Adipocyte (in vitro differentiated cells): ENCODE measurements at regions not wholly inside any gene's neighbourhood (a gene's known extent, or its start where the extent isn't known, plus 50 kb on each side); places are given as distances from the start of the nearest gene placed in this dataset.
"Not testable (repeated sequence)": the region's sequence is repeated elsewhere in the genome, so short reads cannot be mapped to it uniquely, and the experiment has no call there.

Experiments
- DNase-seq: peaks from one replicate; pipeline ENCODE4 v3.0.0-alpha.2; 2015; ENCODE audit warnings: low read depth
- H3K27me3 ChIP-seq: replicated peaks from 2 replicates; pipeline ENCODE4 v1.7.0; 2013; ENCODE audit warnings: mild to moderate bottlenecking, low read length, moderate library complexity; ENCODE audit not compliant: control insufficient read depth, insufficient read depth
- H3K36me3 ChIP-seq: 2 replicates; pipeline ENCODE4 v1.7.0; 2013; ENCODE audit warnings: low read length, mild to moderate bottlenecking, moderate library complexity; ENCODE audit not compliant: control insufficient read depth, insufficient read depth, severe bottlenecking
- H3K4me1 ChIP-seq: 2 replicates; pipeline ENCODE4 v1.7.0; 2013; ENCODE audit warnings: mild to moderate bottlenecking, low read length, moderate library complexity; ENCODE audit not compliant: control insufficient read depth, insufficient read depth
- H3K4me3 ChIP-seq: 2 replicates; pipeline ENCODE4 v1.7.0; 2013; ENCODE audit warnings: mild to moderate bottlenecking, low read length, moderate library complexity
- H3K9ac ChIP-seq: 2 replicates; pipeline ENCODE4 v1.7.0; 2013; ENCODE audit warnings: mild to moderate bottlenecking, low read length, moderate library complexity
- H3K9me3 ChIP-seq: 2 replicates; pipeline ENCODE4 v1.7.0; 2013; ENCODE audit warnings: mild to moderate bottlenecking, low read length, moderate library complexity; ENCODE audit not compliant: control insufficient read depth

DNA sequence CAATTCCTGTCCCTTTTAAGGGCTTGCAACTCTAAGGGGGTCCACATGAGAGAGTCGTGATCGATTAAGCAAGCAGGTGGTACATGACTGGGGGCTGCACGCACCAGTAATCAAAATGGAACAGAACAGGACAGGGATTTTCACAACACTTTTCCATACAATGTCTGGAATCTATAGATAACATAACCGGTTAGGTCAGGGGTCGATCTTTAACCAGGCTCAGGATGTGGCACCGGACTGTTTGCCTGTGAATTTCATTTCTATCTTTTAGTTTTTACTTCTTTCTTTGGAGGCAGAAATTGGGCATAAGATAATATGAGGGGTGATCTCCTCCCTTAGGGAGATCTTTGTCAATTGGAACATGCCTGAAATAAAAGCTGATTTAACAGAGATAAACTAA lies 370.1 kb downstream of the IPMK start:
- peaks cover 4% of the 10 kb centered on the region for H3K9me3 ChIP-seq
- H3K36me3 ChIP-seq = no peaks in the 10 kb centered on the region
- DNase-seq = no peak

DNA sequence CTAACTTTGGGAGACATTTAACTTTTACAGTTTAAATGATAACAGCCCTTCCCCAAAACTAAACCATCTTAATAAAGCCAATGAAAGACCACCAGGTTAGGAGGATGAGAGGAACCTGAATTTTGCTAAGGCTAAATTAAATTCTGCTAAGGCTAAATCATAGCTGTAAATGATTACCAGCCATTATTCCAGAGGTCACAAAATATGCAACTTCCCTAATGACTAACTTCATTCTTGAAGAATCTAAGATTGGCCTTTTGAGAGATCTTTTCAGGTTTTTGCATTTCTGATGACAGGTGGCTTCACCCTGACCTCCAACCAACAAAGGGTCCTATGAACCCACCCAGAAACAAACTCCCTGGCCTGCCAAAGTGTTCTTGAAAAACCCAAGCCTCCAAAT lies 373.3 kb downstream of the IPMK start:
- H3K4me3 ChIP-seq = no peak overlapping the region
- no peaks in the 10 kb centered on the region for H3K27me3 ChIP-seq
- no peaks in the 10 kb centered on the region for H3K4me1 ChIP-seq
- H3K9me3 ChIP-seq = no peaks in the 10 kb centered on the region
- no peaks in the 10 kb centered on the region for H3K36me3 ChIP-seq
- no peak overlapping the region for H3K9ac ChIP-seq
- DNase-seq = no peak

More for the DNA sequence above, 370.1 kb downstream of the IPMK start:
- Histone ChIP-seq H3K27me3 (no peaks in the 10 kb centered on the region), H3K4me3 (no peak overlapping the region), H3K9ac (no peak overlapping the region), H3K4me1 (no peaks in the 10 kb centered on the region)

DNA sequence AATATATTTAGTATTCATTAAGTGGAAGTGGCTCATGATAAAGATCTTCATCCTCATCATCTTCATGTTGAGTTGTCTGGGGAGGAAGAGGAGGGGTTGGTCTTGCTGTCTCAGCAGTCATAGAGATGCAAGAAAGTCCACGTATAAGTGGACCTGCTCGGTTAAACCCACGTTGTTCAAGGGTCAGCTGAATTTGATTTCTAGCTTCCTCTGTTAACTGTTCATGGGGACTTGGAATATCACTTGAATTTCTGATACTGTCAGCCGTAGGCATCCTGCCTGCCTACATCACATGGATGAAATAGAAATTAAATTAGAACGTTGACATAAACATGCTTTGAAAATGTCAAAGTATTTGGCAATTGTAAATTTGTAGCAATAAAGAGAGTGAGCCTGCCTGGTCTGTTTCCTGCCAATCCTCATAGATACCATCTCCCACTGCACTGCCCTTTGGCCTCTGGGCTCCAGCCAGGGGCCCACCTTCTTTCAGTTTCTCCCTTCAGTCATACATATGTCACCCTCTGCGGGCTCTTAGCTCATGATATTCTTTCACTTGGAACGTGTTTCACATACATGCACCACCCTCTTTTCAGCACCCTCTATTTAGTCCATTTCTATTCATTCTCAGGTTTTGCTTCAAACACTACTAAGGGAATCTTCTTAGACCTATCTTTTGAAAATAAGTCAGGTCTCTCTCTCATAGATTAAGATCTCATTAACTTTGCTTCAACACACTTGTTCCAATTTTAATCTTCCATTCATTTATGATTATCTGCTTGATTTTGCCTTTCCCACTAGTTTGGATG lies 376.3 kb downstream of the IPMK start:
- no peak overlapping the region for H3K9ac ChIP-seq
- H3K4me3 ChIP-seq = no peak overlapping the region
- H3K27me3 ChIP-seq = no peaks in the 10 kb centered on the region
- H3K36me3 ChIP-seq = no peaks in the 10 kb centered on the region
- H3K9me3 ChIP-seq = no peaks in the 10 kb centered on the region
- no peaks in the 10 kb centered on the region for H3K4me1 ChIP-seq
- DNase-seq = no peak

DNA sequence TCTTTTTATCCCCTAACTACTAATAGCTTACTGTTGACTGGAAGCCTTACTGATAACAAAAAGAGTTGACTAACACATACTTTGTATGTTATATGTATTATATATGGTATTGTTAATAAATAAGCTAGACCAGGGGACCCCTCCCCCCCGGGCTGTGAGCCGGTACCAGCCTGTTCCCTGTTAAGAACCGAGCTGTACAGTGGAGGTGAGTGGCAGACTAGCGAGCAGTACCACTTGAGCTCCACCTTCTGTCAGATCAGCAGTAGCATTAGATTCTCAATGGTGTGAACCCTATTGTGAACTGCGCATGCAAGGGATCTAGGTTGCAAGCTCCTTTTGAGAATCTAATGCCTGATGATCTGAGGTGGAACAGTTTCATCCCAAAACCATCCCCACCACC lies 377.0 kb downstream of the IPMK start:
- no peaks in the 10 kb centered on the region for H3K36me3 ChIP-seq
- no peaks in the 10 kb centered on the region for H3K27me3 ChIP-seq
- no peak for DNase-seq
- H3K4me3 ChIP-seq = no peak overlapping the region
- no peaks in the 10 kb centered on the region for H3K4me1 ChIP-seq
- no peaks in the 10 kb centered on the region for H3K9me3 ChIP-seq
- H3K9ac ChIP-seq = no peak overlapping the region

DNA sequence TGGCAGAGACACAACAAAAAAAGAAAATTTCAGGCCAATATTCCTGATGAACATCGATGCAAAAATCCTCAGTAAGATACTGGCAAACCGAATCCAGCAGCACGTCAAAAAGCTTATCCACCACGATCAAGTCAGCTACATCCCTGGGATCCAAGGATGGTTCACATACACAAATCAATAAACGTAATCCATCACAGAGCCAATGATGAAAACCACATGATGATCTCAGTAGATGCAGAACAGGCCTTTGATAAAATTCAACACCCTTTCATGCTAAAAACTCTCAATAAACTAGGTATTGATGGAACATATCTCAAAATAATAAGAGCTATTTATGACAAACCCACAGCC lies 382.1 kb downstream of the IPMK start:
- not testable (repeated sequence) for H3K4me3 ChIP-seq, H3K9me3 ChIP-seq, H3K36me3 ChIP-seq, H3K9ac ChIP-seq, H3K4me1 ChIP-seq, DNase-seq, H3K27me3 ChIP-seq

DNA sequence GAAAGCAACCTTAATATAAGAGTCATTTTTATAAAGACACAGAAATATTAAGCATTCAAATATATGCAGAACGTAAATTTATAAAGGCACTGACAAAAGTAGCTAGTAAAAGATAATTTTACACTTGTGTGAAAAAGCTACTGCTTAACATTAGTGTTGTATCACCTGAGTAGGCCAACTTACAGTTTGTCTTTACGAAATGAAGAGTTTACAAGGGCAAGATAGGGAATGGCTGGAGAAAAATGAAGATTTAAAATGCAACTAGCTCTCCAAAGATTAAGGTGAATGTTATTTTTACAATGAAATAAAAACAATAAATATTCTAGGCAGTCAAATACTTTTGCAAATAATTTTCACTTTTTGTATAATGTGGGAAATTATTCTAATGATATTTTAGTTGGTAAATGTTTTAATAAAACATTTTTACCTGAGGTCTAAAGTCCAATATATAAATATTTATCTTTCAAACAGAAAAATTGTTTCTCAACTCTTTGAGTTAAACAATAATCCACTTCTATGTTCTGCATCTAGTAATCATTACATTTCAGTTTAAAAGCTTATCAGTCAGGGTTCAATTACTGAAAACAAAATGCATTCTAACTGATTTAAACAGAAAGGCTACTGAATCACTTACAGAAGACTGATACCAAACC lies 382.6 kb downstream of the IPMK start:
- no peaks in the 10 kb centered on the region for H3K9me3 ChIP-seq
- no peak for DNase-seq
- H3K27me3 ChIP-seq = no peaks in the 10 kb centered on the region
- H3K4me3 ChIP-seq = no peak overlapping the region
- no peaks in the 10 kb centered on the region for H3K4me1 ChIP-seq
- no peak overlapping the region for H3K9ac ChIP-seq
- H3K36me3 ChIP-seq = no peaks in the 10 kb centered on the region

DNA sequence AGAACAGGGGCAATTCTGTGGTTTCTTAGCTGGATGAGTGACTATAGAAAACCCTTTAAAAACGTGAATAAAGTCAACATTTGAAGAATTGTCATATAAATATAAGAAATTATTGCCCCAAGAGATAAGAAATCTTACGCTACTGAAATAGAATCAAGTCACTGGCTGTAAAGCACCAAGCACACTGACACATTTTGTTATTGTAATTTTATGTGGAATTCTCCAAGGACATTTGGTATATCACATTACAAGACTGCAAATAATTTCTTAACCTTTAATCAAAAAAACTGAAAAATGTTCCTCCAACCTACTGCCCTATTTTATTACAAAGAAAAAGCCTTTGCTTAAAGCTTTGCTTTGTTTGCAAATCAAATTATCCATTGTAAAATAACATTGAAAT lies 383.3 kb downstream of the IPMK start:
- no peaks in the 10 kb centered on the region for H3K9me3 ChIP-seq
- H3K27me3 ChIP-seq = no peaks in the 10 kb centered on the region
- DNase-seq = no peak
- no peaks in the 10 kb centered on the region for H3K4me1 ChIP-seq
- H3K36me3 ChIP-seq = no peaks in the 10 kb centered on the region
- H3K4me3 ChIP-seq = no peak overlapping the region
- H3K9ac ChIP-seq = no peak overlapping the region

DNA sequence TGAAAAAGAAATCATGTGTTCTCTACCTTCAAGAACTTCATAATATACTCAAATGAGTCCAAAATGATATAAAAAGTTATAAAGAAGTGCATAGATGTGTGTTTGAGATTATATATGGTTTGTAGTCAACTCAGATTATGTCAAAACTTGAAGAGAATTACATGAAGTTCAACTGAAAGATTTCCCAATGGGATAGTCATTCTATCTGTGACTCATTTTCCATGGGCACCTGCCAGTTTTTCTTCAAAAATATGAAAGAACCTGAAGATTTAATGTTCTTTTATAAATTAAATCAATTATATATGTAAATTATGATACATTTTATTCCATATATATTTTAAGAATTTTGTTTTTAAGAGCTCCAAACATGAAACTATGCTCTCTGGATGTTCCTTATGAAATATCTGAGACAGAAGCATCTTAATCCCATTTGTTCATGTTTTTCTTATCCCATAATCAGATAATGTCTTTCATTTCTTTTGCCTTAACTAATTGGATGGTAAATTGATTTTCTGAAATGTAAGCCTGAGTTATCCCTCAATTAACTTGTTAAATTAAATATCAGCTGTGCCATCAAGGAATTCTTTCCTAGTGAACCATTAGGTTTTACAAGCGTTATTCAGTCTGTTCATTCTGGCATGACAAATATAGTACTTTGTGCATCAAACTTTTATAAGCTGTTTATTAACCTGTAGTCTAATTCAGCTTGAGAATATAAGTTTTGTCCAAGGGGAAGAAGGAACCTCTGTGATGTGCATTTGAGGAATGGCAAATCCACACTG lies 387.1 kb downstream of the IPMK start:
- H3K4me3 ChIP-seq = no peak overlapping the region
- no peak for DNase-seq
- no peaks in the 10 kb centered on the region for H3K27me3 ChIP-seq
- H3K4me1 ChIP-seq = no peaks in the 10 kb centered on the region
- no peak overlapping the region for H3K9ac ChIP-seq
- H3K36me3 ChIP-seq = no peaks in the 10 kb centered on the region
- H3K9me3 ChIP-seq = no peaks in the 10 kb centered on the region

DNA sequence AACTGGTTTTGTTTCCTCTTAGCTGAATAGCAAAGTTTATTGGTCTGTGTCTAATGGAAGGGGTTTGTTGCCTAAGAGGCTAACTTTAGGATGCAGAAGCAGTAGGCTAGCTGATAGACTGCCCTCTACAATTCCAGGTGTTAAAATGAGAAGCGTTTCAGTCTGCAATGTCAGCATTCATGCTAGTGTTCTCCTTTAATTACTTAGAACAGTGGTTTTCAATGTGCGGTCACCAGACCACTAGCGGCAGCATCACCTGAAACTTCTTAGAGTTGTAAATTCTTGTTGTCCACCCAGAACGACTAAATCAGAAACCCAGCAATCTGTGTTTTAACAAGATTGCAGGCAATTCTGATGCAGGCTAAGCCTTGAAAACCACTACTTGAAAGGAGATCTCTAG lies 392.9 kb downstream of the IPMK start:
- Histone ChIP-seq H3K36me3 (no peaks in the 10 kb centered on the region), H3K9me3 (no peaks in the 10 kb centered on the region), H3K27me3 (no peaks in the 10 kb centered on the region), H3K4me1 (no peaks in the 10 kb centered on the region), H3K9ac (no peak overlapping the region), H3K4me3 (no peak overlapping the region)
- DNase-seq = no peak

DNA sequence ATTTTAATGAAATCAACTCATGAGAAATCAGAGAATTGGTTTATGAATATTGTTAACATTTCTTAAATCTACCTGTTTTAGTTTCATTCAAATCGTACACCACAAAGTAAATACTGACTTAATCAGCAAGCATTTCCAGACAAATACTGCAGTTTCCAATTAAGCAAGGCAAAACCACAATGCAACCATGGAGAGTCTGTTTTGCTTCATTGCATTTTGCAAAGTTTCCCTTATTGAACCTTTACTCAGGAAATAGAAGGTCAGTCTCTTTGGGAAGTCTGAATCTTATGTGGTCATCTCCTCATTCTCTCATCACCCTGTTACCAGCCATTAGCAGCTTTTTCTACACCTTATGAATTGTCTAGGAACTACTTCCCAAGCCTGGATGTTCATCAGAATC lies 400.5 kb downstream of the IPMK start:
- Histone ChIP-seq H3K27me3 (peaks cover 22% of the 10 kb centered on the region), H3K4me1 (no peaks in the 10 kb centered on the region), H3K9ac (no peak overlapping the region), H3K36me3 (no peaks in the 10 kb centered on the region), H3K4me3 (no peak overlapping the region), H3K9me3 (no peaks in the 10 kb centered on the region)
- no peak for DNase-seq
